ENCODE measurements at regions not wholly inside any gene's neighbourhood (a gene's known extent, or its start where the extent isn't known, plus 50 kb on each side); places are given as distances from the start of the nearest gene placed in this dataset.

GRCh38 chr1:57713501-57713900 is 289.6 kb upstream of the DAB1 start:
- H3K4me3 Mint-ChIP-seq = no peak overlapping the region
- H3K36me3 ChIP-seq (replicated peaks in 1 of 2; ENCODE audit: control insufficient read depth in 1 of 2, insufficient read depth in 2 of 2, low read length in 2 of 2) = no peaks in the 10 kb centered on the region
- no peak overlapping the region for H3K4me3 ChIP-seq (replicated peaks in 1 of 3; ENCODE audit: low read depth in 2 of 3, low read length in 3 of 3)
- TF ChIP-seq CTCF (IDR thresholded peaks at IDR 0.05) = no peak
- DNase-seq = no peak
- H4K20me1 ChIP-seq (ENCODE audit: insufficient read depth, low read length) = no peaks in the 10 kb centered on the region
- H3K27me3 ChIP-seq (ENCODE audit: control insufficient read depth in 2 of 2, insufficient read depth in 2 of 2, low read length in 2 of 2) = no peaks in the 10 kb centered on the region
- H2AFZ ChIP-seq (ENCODE audit: insufficient read depth, low read depth, low read length, poor library complexity, severe bottlenecking) = no peak overlapping the region
- H3K27ac Mint-ChIP-seq = no peak overlapping the region
- H3K4me2 ChIP-seq (replicated peaks; ENCODE audit: extremely low read depth, low read length, poor library complexity, severe bottlenecking) = no peak overlapping the region
- H3K27ac ChIP-seq (ENCODE audit: low read depth in 1 of 2, low read length in 2 of 2) = no peak overlapping the region
- H3K4me1 ChIP-seq (ENCODE audit: control insufficient read depth in 1 of 2, insufficient read depth in 2 of 2, low read length in 2 of 2) = no peaks in the 10 kb centered on the region
- H3K9me3 ChIP-seq (replicated peaks in 1 of 2; ENCODE audit: control insufficient read depth in 1 of 2, insufficient read depth in 1 of 2, low read length in 2 of 2) = peaks cover 0 to 3% of the 10 kb centered on the region in 2 donors
- no peaks in the 10 kb centered on the region for H3K27me3 Mint-ChIP-seq (ENCODE audit: low read depth in 3 of 3)
- H3K4me1 Mint-ChIP-seq = no peaks in the 10 kb centered on the region
- H3K9me3 Mint-ChIP-seq = peaks cover 0 to 9% (median 4%) of the 10 kb centered on the region in 7 donors
- intact Hi-C loops (cut with micrococcal nuclease) = no loop called here
- H3K79me2 ChIP-seq (ENCODE audit: insufficient read depth, low read length) = no peaks in the 10 kb centered on the region
- no peak overlapping the region for H3K9ac ChIP-seq (ENCODE audit: insufficient read depth, low read length, poor library complexity, severe bottlenecking)
- H3K36me3 Mint-ChIP-seq = no peaks in the 10 kb centered on the region

- peaks cover 0 to 5% of the 10 kb centered on the region in 2 donors for H3K9me3 ChIP-seq (replicated peaks in 1 of 2; ENCODE audit: control insufficient read depth in 1 of 2, insufficient read depth in 1 of 2, low read length in 2 of 2)
- peaks cover 0 to 9% (median 4%) of the 10 kb centered on the region in 7 donors for H3K9me3 Mint-ChIP-seq
These were observed 289.0 kb upstream of the DAB1 start for GRCh38 chr1:57712846-57713245.

More at GRCh38 chr1:57712846-57713245, 289.0 kb upstream of the DAB1 start:
- Mint-ChIP-seq H3K27ac (no peak overlapping the region), H3K4me1 (no peaks in the 10 kb centered on the region), H3K4me3 (no peak overlapping the region), H3K36me3 (no peaks in the 10 kb centered on the region), H3K27me3 (ENCODE audit: low read depth in 3 of 3) (no peaks in the 10 kb centered on the region)
- H3K9ac ChIP-seq (ENCODE audit: insufficient read depth, low read length, poor library complexity, severe bottlenecking) = no peak overlapping the region
- no peaks in the 10 kb centered on the region for H4K20me1 ChIP-seq (ENCODE audit: insufficient read depth, low read length)
- DNase-seq = no peak
- TF ChIP-seq CTCF (IDR thresholded peaks at IDR 0.05) = no peak
- no peaks in the 10 kb centered on the region for H3K4me1 ChIP-seq (ENCODE audit: control insufficient read depth in 1 of 2, insufficient read depth in 2 of 2, low read length in 2 of 2)
- no peak overlapping the region for H2AFZ ChIP-seq (ENCODE audit: insufficient read depth, low read depth, low read length, poor library complexity, severe bottlenecking)
- no peaks in the 10 kb centered on the region for H3K27me3 ChIP-seq (ENCODE audit: control insufficient read depth in 2 of 2, insufficient read depth in 2 of 2, low read length in 2 of 2)
- intact Hi-C loops (cut with micrococcal nuclease) = no loop called here
- 90% methylated on average over 2 of the region's 2 CpGs for WGBS (ENCODE audit: insufficient coverage)
- H3K4me3 ChIP-seq (replicated peaks in 1 of 3; ENCODE audit: low read depth in 2 of 3, low read length in 3 of 3) = no peak overlapping the region
- no peaks in the 10 kb centered on the region for H3K79me2 ChIP-seq (ENCODE audit: insufficient read depth, low read length)
- no peak overlapping the region for H3K27ac ChIP-seq (ENCODE audit: low read depth in 1 of 2, low read length in 2 of 2)
- H3K4me2 ChIP-seq (replicated peaks; ENCODE audit: extremely low read depth, low read length, poor library complexity, severe bottlenecking) = no peak overlapping the region
- no peaks in the 10 kb centered on the region for H3K36me3 ChIP-seq (replicated peaks in 1 of 2; ENCODE audit: control insufficient read depth in 1 of 2, insufficient read depth in 2 of 2, low read length in 2 of 2)
